Inflammatory macrophage (primary cell): ENCODE measurements at regions not wholly inside any gene's neighbourhood (a gene's known extent, or its start where the extent isn't known, plus 50 kb on each side); places are given as distances from the start of the nearest gene placed in this dataset.
"Not testable (repeated sequence)": the region's sequence is repeated elsewhere in the genome, so short reads cannot be mapped to it uniquely, and the experiment has no call there.

Experiments
- DNase-seq, 2 donors: peaks; one replicate each; pipeline ENCODE4 v3.0.0-alpha.2; 2020 to 2022

GRCh38 chr14:71331403-71331802 is 424.1 kb downstream of the PCNX1 start:
- no peak for DNase-seq

DNA sequence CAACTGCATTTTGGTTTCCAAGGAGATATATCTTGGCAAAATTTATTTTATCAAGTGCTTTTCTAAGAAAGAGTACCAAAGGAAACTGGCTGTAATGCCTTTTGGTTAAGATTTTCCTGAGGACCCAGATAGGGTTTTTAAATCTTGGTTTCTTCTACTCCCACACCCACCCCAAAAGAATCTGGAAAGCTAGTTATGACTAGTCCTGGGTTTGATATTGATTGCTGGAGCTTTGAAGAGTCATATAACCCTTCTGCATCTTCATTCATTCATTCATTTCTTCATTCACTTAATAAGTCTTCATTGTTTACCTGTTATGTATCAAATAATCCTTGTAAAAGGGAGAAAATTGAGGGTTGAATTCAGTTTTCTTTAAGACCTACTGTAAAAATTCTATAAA is 425.2 kb downstream of the PCNX1 start:
- no peak for DNase-seq

- DNase-seq = no peak
Observed at GRCh38 chr14:71333705-71334104, 426.4 kb downstream of the PCNX1 start.

DNA sequence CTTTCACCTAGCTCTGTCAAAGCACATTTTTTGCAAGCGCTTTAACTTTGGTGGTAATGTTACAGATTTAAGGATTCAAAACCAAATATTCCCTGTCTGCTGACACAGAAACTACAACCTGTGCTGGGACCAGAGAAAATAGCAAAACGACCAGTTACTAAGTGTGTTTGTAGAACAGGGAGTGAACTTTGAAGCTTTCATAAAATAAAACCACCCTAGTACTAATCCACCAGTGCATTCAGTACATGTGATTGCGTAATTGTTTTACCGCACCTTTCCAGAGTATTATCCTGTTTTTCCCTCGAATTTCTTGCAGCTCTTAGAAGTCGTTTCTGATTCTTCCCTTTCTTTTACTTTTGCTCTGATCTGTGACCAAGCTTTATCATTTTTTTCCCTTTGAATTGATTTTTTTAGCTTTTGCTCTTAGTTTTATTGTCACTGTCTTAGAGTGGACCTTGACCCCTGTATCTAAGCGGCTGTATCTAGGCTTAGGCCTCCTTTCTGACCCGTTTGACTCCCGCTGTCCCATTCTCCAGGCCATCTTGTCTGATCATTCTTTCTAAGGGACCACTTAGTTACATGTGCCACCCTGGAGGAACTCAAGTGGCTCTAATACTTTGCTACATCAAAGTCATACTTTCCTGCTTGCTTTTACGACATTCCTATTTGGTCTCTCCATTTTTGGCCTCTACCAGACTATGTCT is 429.4 kb downstream of the PCNX1 start:
- no peak for DNase-seq

DNA sequence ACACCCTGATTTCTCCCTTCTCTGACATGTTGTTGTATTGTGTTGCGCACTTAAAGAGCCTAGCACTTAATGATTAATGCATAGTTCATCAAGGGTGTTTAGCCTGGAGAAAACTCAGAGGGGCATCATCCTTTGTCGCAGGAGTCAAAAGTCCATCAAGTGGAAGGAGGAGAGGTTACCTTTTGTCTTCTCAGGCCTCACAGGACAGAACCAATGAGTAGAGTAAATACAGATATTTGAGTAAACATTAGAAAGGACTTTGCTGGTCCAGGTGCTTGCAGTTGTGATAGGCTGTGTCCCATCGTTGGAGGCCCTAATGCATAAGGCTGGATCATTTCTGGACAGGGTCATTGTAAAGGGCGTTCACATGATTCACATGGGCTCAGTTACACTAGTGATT is 430.9 kb downstream of the PCNX1 start:
- DNase-seq = no peak

GRCh38 chr14:71339650-71340415 is 432.6 kb downstream of the PCNX1 start:
- peak; percentile 55 to 56 for DNase-seq

GRCh38 chr14:71341156-71341555 is 433.9 kb downstream of the PCNX1 start:
- DNase-seq = peak; percentile 73 to 86

GRCh38 chr14:71343724-71344123 is 436.5 kb downstream of the PCNX1 start:
- no peak for DNase-seq

DNA sequence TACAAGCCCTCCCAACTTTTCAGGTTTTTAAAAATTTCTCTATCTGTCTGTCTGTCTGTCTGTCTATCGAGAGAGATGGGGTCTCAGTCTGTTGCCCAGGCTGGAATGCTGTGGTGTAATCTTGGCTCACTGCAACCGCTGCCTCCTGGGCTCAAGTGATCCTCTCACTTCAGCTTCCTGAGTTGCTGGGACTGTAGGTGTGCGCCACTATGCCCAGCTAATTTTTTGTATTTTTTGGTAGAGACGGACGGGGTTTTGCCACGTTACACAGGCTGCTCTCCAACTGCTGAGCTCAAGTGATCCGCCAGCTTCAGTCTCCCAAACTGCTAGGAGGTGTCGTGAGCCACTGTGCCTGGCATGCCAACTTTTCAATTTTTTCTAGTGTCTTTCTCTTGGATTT is 437.2 kb downstream of the PCNX1 start:
- DNase-seq = no peak

- no peak for DNase-seq
Observed at GRCh38 chr14:71346685-71347084, 439.4 kb downstream of the PCNX1 start.

GRCh38 chr14:71348394-71348793 is 441.1 kb downstream of the PCNX1 start:
- DNase-seq = no peak

GRCh38 chr14:71348817-71349216 is 441.6 kb downstream of the PCNX1 start:
- DNase-seq = no peak

DNA sequence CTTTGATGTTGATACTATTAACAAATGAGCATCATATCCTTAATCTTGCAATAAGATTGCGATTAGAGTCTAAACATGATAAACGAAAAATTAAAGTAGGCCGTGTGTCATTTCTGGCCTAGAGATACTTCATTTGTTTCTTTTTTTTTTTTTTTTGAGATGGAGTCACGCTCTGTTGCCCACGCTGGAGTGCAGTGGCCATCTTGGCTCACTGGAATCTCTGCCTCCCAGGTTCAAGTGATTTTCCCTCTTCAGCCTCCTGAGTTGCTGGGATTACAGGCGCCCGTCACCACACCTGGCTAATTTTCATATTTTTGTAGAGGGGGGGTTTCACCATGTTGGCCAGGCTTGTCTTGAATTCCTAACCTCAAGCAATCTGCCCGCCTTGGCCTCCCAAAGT is 446.9 kb downstream of the PCNX1 start:
- no peak for DNase-seq

GRCh38 chr14:71354801-71355200 is 447.5 kb downstream of the PCNX1 start:
- DNase-seq = no peak

DNA sequence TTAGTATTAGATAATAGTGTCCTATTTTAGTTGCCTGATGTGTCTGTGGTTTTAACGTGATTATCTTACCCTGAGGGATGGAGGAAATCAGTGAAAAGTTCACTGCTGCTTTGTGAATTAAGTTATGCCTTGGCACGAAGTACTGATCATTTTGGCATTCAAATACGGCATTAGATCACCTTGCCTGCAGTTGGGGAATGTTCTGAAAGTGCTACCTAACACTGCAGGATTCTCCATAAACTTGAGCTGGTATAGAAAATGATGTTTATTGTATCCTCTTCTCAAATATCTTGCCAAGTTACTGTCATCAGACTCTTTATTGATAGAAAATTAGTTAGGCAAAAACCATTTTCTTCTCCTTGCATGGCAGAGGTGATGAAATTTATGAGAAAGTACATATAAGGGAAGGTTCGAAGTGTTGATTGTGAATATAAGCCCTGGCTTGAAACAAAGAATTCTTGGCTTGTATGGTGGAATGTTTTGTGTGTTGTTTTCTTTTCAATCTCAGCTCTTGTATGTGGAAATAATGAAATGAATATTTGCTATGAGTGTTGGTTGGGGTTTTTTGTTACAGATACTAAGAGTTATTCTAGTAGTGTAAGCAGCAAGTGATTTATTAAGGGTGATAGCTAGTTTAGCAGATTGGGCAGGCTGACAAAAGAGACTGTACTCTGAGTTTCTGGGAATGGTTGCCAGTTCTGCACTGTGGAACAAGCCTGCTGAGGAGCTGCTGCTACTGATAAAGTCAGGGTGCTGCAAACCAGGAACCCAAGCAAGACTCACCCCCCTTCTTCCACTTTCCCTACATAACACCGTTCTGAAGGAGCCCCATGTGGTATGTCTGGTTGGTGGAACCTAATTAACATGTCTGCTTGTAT is 448.3 kb downstream of the PCNX1 start:
- no peak for DNase-seq

DNA sequence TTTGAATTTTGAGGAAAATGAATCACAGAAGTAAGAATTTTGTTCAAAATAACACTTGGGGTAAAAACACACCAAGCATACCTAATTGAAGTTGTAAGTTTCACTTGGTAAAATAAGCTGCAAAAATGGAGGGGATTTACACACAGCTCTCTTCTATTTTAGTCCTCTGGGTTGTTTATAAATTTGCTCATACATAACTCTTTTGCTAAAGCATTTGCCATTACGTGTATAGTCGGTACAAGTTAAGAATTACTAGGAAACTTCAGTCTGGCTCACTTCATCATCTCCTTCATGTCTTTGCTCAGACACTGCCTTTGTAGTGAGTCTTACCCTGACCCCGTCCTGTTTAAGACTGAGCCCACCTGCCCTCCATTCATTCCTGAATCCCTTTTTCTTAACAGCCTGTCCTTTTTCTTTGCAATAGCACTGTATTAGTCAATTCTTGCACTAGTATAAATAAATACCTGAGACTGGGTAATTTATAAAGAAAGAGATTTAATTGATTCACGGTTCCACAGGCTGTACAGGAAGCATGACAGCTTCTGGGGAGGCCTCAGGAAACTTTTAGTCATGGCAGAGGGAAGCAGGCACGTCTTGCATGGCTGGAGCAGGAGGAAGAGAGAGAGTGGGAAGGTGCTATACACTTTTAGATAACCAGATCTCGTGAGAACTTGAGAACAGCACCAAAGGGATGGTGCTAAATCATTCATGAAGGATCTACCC is 451.1 kb downstream of the PCNX1 start:
- no peak for DNase-seq

GRCh38 chr14:71358932-71359421 is 451.7 kb downstream of the PCNX1 start:
- DNase-seq = not testable (repeated sequence)

DNA sequence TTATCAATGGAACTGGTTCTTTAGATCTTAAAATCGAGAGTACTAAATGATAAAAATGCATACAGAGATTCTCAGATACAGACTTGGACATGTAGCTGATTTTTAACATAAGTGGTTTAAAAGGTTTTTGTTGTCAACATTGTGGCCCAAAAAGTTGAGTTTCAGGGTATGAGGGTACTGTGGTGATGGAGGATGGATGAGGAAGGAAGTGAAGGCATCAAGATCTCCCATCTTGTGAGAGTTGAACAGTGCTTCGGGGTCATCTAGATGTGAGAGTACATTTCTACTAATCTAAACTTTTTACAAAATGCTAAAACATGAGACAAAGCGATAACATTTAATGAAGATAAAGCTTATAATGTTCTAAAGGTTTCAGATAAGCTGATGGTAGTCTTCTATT is 452.6 kb downstream of the PCNX1 start:
- no peak for DNase-seq

DNA sequence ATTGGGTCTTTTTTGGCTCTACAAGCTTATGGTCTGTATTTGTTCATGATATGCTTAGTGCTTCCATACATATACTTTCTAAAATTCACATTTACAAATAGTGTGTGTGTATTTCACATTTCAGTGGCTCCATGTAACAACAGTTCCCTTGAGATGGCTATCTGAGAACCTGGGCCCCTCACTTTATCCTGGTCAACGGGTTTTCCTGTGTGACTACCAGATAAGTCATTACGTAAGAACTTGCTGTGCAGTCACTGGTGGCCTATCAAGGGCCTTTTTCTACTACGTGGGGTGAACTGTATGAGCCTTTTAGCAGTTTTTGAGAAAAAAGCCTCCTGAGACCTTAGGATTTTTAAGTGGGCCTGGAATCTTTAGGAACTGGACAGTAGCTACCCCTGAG is 454.1 kb downstream of the PCNX1 start:
- DNase-seq = peak; percentile 21 to 33

DNA sequence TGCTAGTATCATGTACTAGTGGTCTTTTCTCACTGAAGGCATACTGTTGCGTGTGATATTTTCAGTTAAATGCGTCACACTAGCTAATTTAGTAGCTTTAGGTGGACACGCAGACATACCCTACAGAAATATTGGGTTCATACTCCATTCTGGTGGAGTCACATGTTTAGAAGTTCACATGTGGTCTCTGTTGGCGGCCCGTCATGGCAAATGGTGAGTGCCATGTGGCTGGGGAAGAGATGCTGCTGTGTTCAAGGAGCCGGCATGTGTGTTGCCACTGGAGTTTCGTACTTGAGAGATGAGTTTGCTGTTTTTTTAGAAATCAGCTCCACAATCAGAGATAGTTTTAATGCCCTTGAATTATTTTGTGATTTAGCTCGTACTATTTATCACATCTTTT is 454.6 kb downstream of the PCNX1 start:
- no peak for DNase-seq

DNA sequence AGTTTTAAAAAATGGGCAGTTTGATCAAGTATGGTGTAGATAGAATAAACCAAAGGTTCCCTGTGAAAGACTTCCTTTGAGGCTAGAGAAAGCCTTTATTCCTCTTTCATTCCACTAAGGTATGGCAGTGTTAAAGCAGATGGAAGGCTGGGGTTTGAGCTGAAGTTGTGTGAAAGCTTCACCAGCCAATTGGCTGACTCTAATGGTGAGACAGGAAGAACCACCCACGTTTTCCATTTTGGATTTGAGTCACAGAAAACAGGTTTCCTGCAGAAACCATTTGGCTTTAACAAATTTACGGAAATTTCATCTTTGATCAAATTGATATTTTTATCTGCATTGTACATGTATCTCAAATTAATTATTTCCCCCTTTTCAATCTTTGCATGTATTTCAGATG is 455.0 kb downstream of the PCNX1 start:
- peak in 1 of 2 donors; percentile 17 for DNase-seq

DNA sequence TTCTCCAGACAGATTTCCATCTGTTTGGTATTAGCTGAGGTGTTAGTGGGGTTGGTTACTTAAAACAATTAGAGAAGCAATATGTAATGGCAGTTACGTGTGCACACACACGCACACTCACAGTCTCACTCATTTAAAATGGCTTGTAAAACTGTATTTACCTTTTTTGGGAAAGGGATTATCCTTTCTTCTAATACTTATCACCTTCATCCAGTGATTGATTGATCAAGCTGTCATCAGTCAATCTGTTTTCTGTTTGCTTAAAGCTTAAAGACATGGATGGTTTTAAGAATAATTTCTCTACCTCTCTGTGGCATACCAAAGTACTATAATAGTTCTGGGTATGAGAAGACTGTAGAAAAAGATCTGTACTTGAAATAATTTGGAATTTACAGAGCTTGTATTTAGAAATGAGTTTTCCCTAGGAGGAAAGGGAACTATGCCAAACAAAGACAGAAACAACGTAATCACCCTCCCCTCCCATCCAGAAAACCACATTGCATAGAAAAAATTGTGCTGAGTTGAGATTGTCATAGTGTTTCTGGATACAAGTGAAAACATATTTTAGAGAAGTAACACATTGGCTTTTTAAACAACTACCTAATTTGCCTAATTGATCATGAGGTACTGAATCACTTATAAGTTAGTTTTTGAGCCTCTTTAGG is 455.8 kb downstream of the PCNX1 start:
- peak; percentile 74 to 89 for DNase-seq
